GM19238 (cell line): ENCODE measurements at regions not wholly inside any gene's neighbourhood (a gene's known extent, or its start where the extent isn't known, plus 50 kb on each side); places are given as distances from the start of the nearest gene placed in this dataset.
"Not testable (repeated sequence)": the region's sequence is repeated elsewhere in the genome, so short reads cannot be mapped to it uniquely, and the experiment has no call there.

ENCODE experiments used
- DNase-seq: peaks from one replicate; pipeline ENCODE4 v3.0.0; 2011; ENCODE audit warnings: low spot score; ENCODE audit not compliant: insufficient read length

- no peak for DNase-seq
Measured at GRCh38 chr7:149683181-149683580, 90.2 kb downstream of the ZNF467 start.

- DNase-seq, result no peak
Measured at GRCh38 chr7:149682038-149682437, 91.3 kb downstream of the ZNF467 start.

GRCh38 chr7:149681274-149681673 is 92.1 kb downstream of the ZNF467 start:
- no peak for DNase-seq

DNA sequence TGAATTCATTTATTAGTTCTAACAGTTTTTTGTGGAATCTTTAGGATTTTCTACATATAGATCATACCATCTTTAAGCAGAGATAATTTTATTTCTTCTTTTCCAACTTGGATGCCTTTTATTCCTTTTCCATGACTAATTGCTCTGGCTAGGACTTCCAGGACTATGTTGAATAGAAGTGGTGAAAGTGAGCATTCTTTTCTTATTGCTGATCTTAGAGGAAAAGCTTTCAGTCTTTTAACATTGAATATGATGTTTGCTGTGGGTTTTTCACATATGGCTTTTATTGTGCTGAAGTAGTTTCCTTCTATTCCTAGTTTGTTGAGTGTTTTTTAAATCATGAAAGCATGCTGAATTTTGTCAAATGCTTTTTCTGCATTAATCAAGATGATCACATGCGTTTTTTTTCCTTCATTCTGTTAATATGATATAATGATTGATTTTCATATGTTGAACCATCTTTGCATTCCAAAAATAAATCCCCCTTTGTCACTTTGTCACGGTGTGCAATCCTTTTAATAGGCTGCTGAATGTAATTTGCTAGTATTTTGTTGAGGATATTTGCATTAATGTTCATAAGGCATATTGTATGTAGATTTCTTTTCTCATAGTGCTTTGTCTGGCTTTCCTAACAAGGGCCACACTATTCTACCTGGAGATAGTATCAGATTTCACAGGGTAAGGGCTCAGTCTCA is 92.9 kb downstream of the ZNF467 start:
- DNase-seq, result no peak

DNA sequence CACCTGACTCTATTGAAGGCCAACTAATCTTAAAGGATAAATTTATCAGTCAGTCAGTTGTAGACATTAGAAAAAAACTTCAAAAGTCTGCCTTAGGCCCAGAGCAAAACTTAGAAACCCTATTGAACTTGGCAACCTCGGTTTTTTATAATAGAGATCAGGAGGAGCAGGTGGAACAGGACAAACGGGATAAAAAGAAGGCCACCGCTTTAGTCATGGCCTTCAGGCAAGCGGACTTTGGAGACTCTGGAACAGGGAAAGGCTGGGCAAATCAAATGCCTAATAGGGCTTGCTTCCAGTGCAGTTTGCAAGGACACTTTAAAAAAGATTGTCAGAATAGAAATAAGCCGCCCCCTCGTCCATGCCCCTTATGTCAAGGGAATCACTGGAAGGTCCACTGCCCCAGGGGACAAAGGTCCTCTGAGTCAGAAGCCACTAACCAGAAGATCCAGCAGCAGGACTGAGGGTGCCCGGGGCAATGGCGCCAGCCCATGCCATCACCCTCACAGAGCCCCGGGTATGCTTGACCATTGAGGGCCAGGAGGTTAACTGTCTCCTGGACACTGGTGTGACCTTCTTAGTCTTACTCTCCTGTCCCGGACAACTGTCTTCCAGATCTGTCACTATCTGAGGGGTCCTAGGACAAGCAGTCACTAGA is 98.5 kb downstream of the ZNF467 start:
- DNase-seq, result not testable (repeated sequence)

DNA sequence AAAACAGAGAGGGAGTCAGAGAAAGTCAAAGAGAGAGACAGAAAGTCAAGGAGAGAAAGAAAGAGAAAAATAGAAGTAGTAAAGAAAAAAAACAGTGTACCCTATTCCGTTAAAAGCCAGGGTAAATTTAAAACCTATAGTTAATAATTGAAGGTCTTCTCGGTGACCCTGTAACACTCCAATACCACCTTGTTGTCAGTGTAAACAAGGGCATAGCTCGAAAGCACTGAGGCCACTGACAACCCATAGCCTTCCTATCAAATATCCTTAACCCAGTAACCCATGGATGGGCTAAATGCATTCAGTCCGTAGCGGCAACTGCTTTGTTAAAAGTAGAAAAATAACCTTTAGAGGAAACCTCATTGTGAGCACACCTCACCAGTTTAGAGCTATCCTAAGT is 100.4 kb downstream of the ZNF467 start:
- no peak for DNase-seq

GRCh38 chr7:149670288-149670687 is 103.1 kb downstream of the ZNF467 start:
- no peak for DNase-seq

DNA sequence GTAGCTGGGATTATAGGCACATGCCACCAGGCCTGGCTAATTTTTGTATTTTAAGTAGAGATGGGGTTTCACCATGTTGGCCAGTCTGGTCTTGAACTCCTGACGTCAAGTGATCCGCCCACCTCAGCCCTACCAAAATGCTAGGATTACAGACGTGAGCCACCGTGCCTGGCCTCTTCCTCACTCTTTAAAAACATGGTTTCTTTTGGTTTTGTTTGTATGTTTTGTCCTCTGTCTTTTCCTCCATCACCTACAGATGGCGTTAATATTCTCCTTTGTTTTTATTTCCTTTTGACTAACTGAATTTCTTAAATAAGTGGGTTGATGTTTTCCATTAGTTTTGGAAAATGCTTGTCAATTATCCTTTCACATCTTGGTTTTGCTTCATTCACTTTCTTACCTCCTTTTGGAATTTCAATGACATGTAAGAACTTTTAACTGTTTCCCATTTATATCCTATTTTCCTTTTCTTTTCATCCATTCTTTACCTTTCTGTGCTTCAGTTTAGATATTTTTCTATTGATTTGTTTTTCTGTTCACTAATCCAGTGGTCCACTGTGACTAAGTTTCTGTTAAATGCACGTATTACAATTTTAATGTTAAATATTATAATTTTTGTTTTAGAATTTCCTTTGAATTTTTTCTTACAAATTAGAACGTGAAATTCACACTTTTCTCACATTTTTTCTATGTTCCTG is 104.1 kb downstream of the ZNF467 start:
- no peak for DNase-seq

DNA sequence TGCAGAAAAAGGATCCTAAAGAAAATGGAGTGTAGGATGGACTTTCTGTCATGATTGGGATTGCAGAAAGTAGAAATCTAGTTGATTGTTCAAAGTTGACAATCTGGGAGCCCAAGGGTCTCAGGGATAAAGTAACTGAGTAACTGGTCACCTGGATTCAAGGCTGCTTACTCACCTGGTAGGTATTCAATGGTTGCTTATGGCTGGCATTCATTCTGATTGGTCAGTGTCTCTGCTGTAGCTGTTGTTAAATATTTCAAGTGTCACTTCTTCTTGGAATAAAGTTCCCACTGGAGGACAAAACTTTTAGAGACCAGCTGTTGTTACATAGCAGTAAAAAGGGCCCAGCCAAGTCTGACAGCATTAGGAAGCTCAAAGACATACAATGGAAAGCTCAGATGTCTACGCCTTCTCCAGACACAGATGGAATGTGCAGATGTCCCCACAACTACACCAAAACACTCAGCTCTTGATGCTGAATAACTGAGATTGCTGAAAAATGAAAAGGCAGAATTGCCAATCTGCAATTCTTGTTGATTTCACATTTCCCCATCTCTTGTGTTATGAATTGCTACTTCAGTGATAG is 106.9 kb downstream of the ZNF467 start:
- DNase-seq, result no peak

DNA sequence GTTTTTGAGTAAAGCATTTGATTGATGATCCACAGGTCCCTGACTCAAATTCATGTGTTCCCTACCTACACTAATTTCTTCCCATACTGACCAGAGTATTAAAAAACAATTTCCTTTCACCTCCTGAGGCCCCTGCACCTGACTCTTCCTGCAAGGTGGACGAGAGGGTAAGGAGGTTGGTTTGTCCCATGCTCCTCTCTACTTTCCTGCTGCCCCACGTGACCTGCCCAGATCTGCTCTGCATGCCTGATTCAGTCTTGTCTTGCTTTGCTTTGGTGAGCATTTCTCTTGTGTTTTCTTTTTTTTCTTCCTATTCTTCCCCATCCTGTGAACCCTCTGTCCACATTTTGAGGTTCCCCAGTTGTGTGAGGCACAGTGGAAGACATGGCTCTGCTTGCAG is 107.8 kb downstream of the ZNF467 start:
- not testable (repeated sequence) for DNase-seq

- DNase-seq, result no peak
Measured at GRCh38 chr7:149664666-149665065, 108.7 kb downstream of the ZNF467 start.

DNA sequence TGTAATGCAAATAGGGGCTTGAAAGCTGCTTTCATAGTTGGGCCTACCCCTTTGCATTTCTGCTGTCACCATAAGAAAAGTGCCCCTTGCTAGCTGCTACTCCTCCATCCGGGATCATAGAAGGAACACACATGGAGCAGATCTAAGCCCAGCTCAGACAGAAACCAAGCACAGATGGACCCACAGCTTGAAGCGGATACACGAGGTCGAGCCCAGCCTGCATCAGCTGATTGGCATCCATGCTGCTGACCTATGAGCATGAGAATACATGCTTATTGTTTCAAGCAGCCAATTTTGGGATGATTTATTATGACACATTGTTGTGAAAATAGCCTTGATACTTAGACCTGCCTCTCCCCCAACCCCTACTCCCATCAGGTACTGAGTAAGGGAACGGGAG is 109.2 kb downstream of the ZNF467 start:
- DNase-seq, result no peak

- DNase-seq, result peak; percentile 19
Measured at GRCh38 chr7:149662591-149663095, 110.7 kb downstream of the ZNF467 start.

- no peak for DNase-seq
Measured at GRCh38 chr7:149655784-149656183, 117.6 kb downstream of the ZNF467 start.

DNA sequence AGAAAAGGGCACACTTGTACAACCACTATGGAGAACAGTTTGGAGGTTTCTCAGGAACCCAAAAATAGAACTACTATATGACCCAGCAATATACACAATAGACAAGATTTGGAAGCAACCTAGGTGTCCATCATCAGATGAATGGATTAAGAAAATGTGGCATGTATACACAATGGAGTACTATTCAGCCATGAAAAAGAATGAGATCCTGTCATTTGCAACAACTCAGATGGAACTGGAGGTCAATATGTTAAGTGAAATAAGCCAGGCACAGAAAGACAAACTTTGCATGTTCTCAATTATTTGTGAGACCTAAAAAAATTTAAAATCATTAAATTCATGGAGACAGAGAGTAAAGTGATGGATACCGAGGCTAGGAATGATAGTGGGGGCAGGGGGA is 118.8 kb downstream of the ZNF467 start:
- DNase-seq, result no peak

- not testable (repeated sequence) for DNase-seq
Measured at GRCh38 chr7:149650190-149650589, 123.2 kb downstream of the ZNF467 start.

- no peak for DNase-seq
Measured at GRCh38 chr7:149644754-149645153, 128.6 kb downstream of the ZNF467 start.

GRCh38 chr7:149642589-149642988 is 130.8 kb downstream of the ZNF467 start:
- no peak for DNase-seq

DNA sequence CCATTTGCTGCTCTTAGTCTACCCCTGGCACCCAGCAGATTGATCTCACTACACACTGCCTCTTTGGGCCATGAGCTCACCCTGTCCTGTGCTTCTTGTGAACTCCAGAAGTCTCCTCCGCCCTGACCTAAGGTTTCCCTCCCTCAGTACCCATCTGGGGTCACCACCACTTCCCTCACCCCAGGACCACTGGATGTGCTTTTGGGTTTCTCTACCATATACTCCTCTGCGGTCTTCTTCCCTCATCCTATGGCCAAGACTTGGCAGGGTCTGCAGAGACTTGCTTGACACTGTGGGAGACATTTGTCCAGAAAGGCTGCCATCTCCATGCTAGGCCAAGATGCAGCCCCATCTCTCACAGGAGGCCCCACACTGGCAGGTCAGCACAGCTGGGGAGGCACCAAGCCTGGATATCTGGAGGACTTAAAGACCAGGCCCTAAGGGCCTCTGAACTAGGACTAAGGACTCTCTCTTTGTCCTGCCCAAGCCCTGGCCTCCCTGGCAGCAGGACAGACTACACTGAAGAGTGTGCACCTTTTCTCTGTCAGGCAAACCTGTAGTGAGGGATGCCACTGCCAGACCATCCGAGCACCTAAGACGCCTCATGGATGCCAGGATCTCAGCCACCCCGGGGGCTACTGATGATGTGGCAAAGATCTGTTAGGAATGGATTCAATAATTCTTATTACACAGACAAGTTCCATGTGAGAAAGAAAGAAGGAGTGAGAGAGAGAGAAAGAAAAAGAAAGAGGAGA is 134.6 kb downstream of the ZNF467 start:
- DNase-seq, result no peak

GRCh38 chr7:149637911-149638565 is 135.3 kb downstream of the ZNF467 start:
- no peak for DNase-seq
